GM19372 (cell line): ENCODE measurements at regions not wholly inside any gene's neighbourhood (a gene's known extent, or its start where the extent isn't known, plus 50 kb on each side); places are given as distances from the start of the nearest gene placed in this dataset.
"Not testable (repeated sequence)": the region's sequence is repeated elsewhere in the genome, so short reads cannot be mapped to it uniquely, and the experiment has no call there.

Source experiments
- ATAC-seq: cut with Tn5 transposase; IDR thresholded peaks from one replicate; pipeline ENCODE4 v1.9.1; 2021; ENCODE audit warnings: mild to moderate bottlenecking, low read depth, moderate library complexity; ENCODE audit not compliant: unreplicated experiment

GRCh38 chrX:8105531-8105930 lies 65.5 kb downstream of the VCX2 start:
- ATAC-seq, result no peak

GRCh38 chrX:8103655-8104054 lies 67.4 kb downstream of the VCX2 start:
- ATAC-seq, result no peak

GRCh38 chrX:8091510-8091909 lies 79.6 kb downstream of the VCX2 start:
- ATAC-seq, result no peak

GRCh38 chrX:8090906-8091305 lies 80.2 kb downstream of the VCX2 start:
- ATAC-seq, result no peak

DNA sequence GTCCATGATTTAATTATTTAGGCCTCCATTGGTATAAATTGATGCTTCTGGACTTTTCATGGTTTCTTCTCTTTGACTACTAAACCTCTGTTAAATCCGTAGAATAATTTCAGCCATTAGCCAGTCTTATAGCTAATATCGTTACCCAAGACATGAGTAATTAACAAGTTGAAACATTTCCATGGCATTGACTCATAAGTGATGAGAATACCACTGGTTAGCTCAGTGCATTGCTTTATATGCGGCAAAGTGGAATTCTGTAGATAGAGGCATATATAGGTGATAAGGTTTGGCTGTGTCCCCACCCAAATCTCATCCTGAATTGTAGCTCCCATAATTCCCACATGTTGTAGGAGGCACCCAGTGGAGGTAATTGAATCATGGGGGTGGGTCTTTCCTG lies 80.6 kb downstream of the VCX2 start:
- no peak for ATAC-seq

DNA sequence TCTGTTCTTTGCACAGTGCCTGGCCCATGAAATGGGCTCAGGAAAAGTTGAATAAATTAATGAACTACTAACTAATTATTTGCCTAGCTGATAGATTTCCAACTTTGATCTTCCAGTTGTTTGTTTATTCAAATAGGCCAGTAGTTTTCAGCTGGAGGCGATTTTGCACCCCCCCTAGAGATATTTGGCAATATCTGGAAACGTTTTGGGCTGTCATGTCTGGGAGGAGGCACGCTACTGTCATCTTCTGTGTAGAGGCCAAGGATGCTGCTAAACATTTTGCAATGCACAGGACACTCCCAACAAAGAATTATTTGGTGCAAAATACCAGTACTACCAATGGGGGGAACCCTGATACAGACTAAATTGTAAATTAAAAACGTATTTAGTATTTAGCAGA lies 81.9 kb downstream of the VCX2 start:
- no peak for ATAC-seq

GRCh38 chrX:8084006-8084405 lies 87.1 kb downstream of the VCX2 start:
- ATAC-seq, result no peak

GRCh38 chrX:8083286-8083685 lies 87.8 kb downstream of the VCX2 start:
- no peak for ATAC-seq

DNA sequence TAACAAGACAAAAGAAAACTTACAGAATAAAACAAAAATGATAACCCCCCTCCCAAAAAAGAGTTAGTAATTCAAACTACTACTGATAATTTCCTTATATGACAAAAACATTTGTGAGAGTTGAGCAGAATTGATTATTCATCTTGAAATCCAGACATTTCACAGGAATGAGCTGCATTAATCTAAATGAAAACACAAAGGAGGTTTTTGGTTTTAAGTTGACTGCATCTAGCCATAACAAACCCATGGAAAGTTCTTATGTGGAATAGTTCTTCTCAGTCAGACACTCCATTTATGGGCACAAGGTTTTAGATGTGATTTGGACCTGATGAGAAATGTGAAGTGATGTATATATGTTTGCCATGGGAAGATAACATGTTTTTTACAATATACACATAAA lies 95.4 kb downstream of the VCX2 start:
- ATAC-seq, result no peak

DNA sequence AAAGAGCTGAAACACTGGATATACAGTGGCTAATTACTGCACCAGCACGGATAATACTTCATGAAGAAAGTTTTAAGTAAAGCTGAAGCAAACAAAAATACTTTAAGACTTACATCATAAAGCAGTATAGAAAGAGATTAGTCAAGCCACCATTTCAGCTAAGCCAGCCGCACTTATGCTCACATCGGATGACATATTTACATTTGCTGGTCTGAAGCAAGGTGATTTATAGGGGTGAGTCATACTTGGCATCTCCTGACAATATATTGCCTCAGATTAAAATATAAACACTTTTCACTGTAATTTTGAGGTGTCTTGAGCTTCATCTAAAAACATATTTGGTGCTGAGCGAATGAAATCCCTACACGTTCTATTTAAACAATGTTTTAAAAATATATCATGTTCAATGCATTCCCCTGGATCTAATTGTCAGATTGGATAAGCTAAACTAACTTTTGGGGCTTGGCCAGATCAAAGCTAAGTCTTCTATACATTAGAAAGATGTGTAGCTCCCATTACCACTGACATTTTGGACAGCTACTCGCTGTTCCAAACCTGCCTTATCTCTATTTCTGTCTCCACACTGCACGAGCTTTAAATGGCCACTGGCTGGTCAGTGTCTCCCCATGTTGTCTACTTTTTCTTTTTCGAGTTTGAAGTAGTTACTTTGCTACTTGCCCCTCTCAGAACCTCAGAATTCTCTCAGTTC lies 103.2 kb downstream of the VCX2 start:
- ATAC-seq, result no peak

DNA sequence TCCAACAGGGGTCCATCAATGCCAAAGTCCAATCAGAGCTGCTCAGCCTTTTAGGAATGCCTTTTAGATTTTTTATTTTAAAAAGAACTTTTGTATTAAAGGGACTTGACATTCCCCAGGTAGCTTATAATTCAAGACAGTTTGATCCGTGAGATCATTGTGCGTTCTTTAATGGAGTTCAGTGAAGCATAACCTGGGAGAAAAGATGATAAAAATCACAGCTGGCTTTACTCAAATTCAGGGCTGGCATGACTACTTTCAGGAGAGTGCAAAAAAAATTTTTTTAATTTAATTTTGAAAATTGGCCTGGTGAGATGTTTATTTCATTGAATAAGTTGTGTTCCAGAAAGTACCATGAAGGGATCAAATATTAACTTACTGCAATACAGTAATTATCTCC lies 118.2 kb downstream of the VCX2 start:
- no peak for ATAC-seq

DNA sequence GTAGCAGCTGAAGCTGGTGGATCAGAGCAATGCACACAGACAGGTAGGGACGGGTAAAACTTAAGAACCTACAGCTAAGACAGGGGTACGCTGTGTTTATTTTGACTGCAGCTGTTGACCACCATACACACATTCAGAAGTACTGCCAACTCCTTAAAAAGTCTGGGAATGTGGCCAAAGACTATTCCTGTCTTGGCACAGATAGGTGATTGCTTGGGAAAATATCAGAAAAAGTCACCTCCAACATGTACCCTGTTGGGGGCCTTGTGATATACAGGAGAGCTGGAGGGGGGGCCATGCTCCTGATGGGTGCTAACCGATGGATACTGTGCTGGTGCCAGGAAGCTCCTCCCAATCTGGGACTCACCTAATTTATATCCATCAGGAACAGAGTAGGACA lies 121.2 kb downstream of the VCX2 start:
- no peak for ATAC-seq

GRCh38 chrX:8048466-8048865 lies 121.3 kb upstream of the PNPLA4 start:
- ATAC-seq, result no peak

DNA sequence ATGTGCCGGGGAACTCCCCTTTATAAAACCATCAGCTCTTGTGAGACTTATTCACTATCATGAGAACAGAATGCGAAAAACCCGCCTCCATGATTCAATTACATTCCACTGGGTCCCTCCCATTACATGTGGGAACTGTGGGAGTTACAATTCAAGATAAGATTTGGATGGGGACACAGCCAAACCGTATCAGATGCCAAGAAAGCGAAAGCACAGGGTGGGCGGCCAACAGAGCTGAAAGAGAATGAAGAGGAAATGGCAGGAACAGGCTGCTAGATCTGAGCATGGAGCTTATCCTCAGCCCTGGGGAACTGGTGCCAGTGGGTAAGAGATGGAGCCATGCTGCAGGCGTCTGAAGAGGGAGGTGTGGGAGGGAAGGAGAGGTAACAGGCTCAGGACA lies 117.7 kb upstream of the PNPLA4 start:
- no peak for ATAC-seq

DNA sequence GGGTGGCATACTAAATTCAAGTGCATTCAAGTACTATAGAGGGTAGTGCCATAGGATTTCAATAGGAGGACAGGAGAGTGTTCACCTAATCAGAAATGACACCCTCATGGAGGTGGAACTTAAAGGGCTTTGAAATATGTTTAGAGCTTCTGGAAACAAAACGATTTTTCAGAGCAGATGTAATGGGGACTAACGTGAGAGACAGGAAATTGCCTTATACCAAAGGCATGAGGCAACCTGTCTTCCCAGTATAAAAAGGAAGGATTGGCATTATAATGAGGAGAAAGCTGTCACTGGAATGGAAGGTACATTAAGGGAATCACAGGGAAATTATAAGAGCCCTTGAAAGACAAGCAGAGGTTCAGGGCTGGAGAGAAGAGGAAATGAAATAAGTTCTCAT lies 116.3 kb upstream of the PNPLA4 start:
- ATAC-seq, result no peak

DNA sequence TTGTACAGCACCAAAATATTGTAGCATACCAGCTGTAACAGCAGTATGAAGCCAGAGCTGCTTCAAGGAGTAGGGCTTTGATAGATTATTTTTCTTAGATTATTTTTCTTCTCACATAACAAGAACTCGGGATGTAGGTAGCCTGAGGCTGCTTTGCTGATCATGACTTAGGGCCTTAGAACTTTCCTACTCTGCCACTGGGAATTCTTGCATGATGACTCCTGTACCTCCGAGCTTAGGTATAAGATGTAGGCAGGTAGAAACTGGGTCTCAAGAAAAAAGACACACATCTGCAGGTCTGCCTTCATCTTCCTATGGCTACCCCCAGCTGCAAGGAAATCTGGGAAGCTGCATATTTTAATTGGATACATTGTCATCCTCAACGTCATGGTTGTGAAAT lies 115.9 kb upstream of the PNPLA4 start:
- ATAC-seq, result no peak

DNA sequence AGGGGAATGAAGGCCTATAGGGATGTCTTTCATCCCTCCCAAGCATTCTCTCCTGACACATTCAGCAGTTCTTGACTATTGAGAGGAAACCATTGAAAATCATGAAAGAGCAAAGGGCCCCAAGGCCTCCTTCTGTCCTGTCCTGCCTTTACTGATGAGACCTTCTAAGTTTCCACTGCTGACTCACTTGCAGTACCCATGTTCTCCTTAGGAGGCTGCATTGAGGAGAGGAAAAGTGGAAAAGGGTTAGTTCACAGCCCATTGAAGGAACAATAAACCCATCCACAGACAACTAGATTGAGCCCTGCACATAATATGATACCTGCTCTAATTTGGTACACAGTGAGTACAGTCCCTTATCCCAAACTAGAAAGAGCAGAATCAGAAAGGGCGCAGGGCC lies 115.1 kb upstream of the PNPLA4 start:
- no peak for ATAC-seq

DNA sequence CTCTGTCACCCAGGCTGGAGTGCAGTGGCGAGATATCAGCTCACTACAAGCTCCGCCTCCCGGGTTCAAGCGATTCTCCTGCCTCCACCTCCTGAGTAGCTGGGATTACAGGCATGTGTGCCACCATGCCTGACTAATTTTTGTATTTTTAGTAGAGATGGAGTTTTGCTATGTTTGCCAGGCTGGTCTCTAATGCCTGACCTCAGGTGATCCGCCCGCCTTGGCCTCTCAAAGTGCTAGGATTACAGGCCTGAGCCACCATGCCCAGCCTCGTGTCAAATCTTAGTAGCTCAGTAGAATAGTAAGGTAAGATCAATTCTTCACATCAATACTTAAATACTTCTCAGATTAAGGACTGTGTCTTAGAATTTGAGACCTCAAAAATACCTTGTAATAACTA lies 112.5 kb upstream of the PNPLA4 start:
- not testable (repeated sequence) for ATAC-seq

DNA sequence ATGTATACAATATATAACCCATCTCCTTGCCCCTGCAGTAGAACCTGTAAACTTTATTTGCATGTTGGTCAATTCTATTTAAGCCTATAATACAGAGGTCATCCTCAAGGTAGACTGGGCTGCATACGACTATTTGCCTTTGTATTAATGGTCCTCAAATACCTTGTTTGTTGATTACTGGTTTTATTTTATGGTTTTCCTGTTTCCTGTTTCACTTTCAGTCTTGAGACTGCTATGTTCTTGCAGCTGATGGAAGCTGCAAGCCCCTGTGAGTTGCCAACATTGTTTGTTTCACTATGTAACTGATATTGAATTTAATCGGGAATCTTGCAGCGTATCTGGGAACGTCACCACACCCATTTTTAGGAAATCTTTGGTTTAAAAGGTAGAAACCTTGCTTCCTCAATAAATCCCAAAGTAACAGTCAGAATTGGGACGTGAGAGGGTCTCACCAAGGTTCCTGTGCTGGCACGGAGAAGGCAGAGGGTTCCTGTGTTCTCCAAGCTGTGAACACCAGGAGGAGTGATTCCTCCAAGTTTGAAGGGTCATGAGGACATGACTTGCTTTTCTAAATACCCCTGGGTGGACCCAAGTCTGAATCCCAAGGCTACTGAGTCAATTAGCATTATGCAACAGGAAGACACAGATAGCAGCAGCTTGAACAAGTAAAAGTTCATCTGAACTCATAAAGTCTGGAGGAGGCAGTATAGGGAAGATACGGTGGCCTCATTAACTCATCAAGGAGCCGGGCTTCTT lies 110.6 kb upstream of the PNPLA4 start:
- ATAC-seq, result no peak

DNA sequence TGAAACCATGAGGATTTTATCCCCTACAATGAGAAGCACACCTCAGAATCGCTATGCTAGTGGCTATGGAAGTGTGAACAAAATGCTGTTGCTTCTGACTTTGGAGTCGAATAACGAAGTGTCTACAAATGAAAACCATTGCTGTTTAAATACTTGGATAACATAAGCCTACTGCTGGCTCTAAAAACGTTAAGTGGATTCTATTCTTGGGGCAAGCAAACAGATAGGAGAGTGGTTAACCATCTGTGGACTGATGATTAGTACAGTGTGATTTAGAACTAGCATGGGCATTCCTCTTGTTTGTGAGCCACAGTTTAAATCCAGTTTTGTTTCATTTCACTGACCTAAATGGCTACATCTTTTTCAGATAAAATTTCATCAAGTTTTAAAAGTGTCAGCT lies 109.7 kb upstream of the PNPLA4 start:
- no peak for ATAC-seq

GRCh38 chrX:8034058-8034457 lies 106.8 kb upstream of the PNPLA4 start:
- no peak for ATAC-seq

DNA sequence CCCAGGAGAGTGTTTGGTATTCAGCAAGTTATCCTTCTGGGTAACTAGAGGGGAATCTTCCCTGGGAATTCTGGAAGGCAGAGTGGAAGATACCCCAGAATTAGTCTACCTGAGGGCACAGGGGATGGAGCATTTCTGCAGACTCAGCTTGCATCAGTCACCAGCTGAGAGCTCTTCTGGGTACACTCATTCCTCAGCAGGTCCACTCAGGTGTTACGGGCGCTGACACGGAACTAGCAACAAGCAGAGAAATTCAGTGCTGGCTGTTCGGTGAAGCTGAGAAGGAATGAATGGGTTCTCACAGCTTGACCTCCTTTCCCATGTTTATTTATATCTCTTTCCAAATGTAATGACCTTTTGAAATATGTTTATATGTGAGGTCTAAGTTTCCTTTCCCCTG lies 106.0 kb upstream of the PNPLA4 start:
- ATAC-seq, result no peak
